ENCODE measurements at regions not wholly inside any gene's neighbourhood (a gene's known extent, or its start where the extent isn't known, plus 50 kb on each side); places are given as distances from the start of the nearest gene placed in this dataset.

DNA sequence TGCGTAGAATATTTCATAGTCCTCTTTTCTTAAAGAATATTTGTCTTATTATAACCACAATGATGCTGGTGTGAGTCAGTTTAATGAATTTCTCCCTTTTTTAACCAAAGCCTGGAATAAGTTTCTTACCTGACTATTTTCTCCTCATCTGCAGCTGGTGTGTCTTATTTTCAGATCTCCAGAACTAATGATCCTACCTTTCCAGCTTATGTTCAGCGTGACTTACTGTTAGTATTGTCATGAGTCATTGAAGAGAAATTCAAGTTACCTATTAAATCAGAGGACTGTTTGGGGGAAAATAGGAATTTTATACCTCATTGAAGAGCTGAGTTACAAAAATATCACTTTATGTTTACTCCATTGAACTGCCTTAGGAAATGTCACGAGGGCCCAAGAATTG lies 482.1 kb downstream of the RWDD3 start:
- TF ChIP-seq, protein P1, sequence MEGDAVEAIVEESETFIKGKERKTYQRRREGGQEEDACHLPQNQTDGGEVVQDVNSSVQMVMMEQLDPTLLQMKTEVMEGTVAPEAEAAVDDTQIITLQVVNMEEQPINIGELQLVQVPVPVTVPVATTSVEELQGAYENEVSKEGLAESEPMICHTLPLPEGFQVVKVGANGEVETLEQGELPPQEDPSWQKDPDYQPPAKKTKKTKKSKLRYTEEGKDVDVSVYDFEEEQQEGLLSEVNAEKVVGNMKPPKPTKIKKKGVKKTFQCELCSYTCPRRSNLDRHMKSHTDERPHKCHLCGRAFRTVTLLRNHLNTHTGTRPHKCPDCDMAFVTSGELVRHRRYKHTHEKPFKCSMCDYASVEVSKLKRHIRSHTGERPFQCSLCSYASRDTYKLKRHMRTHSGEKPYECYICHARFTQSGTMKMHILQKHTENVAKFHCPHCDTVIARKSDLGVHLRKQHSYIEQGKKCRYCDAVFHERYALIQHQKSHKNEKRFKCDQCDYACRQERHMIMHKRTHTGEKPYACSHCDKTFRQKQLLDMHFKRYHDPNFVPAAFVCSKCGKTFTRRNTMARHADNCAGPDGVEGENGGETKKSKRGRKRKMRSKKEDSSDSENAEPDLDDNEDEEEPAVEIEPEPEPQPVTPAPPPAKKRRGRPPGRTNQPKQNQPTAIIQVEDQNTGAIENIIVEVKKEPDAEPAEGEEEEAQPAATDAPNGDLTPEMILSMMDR (IDR thresholded peaks at IDR 0.05 in 4 of 5, conservative IDR thresholded peaks at IDR 0.05 in 1 of 5), result no peak
- no peak for TF ChIP-seq POLR2A (IDR thresholded peaks at IDR 0.05)

Measured in gastrocnemius medialis (tissue), 4 donors.